Activated CD4-positive, alpha-beta T cell treated with anti-CD3 and anti-CD28 coated beads, Interleukin-2, amount 50 U/mL, for 16 hours (primary cell): ENCODE measurements at regions not wholly inside any gene's neighbourhood (a gene's known extent, or its start where the extent isn't known, plus 50 kb on each side); places are given as distances from the start of the nearest gene placed in this dataset.
A peak's percentile ranks its signal among the peaks of the same experiment; 100 is the strongest.
"Not testable (repeated sequence)": the region's sequence is repeated elsewhere in the genome, so short reads cannot be mapped to it uniquely, and the experiment has no call there.

Source experiments
- DNase-seq: peaks from one replicate; pipeline ENCODE4 v3.0.0-alpha.2; 2020

GRCh38 chr18:60007661-60008060 is 107.9 kb downstream of the PMAIP1 start:
- DNase-seq: no peak

GRCh38 chr18:60003610-60004185 is 103.9 kb downstream of the PMAIP1 start:
- no peak for DNase-seq

DNA sequence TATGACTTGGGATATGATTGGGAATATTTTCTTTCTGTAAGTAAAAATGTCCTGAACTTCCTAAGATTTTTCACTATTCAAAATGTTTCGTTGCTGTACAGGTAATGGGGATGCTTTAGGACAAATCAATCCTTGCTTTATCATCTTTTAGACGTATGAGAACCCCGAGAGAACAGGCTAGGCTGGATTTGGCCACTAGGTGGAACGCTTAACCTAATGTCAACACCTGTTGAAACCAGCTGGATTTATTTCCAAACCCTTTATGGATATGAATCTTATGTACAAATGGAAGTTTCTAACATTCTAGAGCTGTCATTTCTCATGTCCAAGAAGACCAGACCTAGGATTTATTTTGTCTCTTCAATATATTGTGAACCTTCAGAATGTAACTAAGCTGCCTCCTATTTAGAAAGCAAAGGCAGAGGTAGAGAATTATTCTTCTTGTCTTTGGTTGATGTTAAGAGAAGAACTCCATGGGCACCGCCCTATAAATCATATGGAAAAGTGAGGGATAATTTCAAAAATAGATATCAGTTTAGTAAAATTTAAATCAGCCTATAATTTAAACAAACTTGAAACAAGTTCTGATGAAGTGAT is 96.7 kb downstream of the PMAIP1 start:
- DNase-seq: peak; percentile 28

- peak; percentile 8 for DNase-seq
These were observed 94.6 kb downstream of the PMAIP1 start for GRCh38 chr18:59994357-59994756.

DNA sequence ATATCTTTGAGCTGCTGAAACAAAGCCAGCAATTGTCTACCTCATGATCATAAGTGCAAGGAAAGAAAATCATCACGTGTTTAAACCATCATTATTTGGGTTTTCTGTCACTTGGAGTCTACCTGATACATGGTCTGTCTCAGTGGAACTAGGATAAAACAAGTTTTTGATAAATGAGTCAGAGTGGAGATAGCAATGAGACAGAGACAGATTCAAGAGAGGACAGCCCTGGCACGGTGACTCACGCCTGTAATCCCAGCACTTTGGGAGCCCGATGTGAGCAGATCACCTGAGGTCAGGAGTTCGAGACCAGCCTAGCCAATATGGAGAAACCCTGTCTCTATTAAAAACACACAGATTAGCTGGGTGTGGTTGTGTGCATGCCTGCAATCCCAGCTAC is 93.8 kb downstream of the PMAIP1 start:
- no peak for DNase-seq

GRCh38 chr18:59990121-59990823 is 90.5 kb downstream of the PMAIP1 start:
- no peak for DNase-seq

DNA sequence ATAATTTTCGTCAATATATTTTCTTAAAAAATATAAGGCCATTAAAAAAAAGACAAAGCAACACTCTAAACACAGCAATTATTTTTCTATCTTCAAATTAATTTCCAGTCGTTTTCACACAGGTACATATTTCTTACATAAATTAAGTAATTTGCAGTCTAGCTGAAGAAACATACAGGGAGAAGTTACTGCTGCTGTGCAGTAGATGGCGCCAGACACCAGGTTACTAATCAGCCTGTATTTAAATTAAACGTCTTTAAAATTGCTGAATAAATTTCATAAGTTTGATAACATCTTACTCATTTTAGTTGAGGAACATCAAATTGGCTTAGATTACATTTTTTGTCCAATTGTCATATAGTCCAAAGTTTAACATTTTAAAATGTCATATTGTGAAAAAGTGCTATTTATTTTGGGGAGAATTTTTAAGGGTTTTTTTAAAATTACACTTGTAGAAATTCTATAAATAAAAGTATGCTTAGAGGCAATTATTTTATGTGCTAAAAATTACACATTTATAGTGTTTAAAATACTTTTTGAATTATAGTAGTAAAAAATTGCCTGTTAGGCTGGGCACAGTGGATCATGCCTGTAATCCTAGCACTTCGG is 88.4 kb downstream of the PMAIP1 start:
- DNase-seq: peak; percentile 62

DNA sequence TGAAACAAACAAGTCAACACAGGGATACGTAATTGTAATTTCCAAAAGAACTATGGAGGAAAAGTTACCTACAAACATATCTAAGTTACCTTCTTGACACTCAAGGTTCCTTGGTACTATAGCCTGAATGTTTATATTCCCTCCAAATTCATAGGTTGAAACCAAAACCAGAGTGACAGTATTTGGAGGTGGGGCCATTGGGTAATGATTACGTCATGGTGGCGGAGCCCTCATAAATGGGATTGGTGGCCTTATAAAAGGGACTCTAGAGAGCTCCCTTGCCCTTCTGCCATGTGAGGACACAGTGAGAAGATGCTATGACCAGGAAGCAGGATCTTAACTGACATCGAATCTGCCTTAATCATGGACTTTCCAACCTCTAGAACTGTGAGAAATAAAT is 87.3 kb downstream of the PMAIP1 start:
- no peak for DNase-seq

GRCh38 chr18:59986139-59986538 is 86.3 kb downstream of the PMAIP1 start:
- no peak for DNase-seq

DNA sequence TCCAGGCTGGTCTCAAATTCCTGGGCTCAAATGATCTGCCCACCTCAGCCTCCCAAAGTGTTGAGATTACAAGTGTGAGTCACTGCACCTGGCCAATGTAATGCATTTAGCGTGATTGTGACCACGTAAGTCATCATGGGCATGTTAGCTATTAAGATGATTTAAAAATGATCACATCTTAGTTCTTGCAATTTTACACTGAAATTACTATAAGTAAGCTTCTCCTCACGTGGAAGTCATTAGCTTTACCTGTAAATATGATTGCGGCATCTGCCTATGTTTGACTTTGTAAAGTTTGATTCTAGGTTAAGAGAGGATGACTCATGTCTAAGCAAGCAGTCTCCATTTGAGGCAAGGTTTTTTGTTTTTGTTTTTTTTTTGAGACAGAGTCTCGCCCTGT is 85.5 kb downstream of the PMAIP1 start:
- no peak for DNase-seq

DNA sequence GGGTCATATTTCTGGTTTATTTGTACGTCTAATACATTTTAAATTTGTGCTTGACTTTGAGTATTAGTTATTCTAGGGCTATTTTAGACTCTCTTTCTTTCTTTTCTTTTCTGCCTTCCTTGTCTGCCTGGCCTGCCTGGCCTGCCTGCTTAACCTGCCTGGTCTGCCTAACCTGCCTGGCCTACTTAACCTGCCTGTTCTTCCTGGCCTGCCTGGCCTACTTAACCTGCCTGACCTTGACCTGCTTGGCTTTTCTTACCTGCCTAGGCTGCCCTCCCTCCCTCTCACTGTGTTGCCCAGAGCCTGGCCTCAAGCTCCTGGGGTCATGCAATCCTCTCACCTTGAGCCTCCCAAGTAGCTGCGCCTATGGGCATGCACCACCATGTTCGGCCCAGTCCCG is 83.7 kb downstream of the PMAIP1 start:
- DNase-seq: no peak

DNA sequence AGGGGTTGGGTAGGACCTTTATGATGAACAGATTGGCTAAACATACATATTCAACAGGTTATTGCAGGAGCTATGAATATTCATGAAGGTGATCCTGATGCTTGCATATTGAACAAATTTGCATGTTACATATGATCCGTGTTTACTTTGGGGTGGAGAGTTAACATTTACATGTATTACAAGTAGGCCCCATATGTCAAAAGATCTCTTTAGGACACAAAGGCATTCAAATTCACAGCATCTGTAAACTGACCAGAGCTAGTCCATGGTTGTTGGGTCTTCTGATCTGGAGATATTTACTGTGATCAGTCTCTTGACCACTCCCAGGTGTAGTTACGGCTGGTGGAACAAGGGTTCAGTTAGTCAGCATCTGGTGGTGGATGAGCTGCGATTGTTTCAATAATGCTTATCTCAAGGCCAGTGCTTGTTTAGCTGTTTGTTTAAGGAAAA is 80.4 kb downstream of the PMAIP1 start:
- DNase-seq: no peak

DNA sequence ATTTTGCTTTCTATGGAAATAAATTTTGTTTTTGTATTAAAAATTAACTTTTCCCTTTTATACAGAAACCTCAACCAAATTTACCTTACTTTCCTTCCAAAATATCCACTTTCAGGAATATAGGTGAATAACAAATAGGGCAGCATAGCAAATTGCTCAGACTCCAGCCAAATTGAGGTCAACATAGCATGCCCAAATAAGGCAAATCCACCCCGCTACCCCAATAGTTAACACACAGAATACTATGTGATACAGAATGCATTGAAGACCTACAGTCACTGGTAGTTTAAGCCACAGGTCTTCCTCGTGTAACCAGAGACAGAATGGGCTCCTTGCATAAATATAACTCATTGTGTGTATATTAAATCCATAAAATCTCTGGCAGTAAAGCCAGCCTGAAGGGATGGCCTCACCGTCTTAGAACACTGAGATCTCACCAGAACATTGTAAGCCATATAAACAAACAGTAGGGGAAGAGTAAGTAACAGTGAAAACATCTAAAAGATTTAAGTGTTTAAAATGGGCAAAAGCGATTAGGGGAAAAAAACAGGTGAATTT is 72.2 kb downstream of the PMAIP1 start:
- no peak for DNase-seq

- not testable (repeated sequence) for DNase-seq
These were observed 71.3 kb downstream of the PMAIP1 start for GRCh38 chr18:59971144-59971543.

DNA sequence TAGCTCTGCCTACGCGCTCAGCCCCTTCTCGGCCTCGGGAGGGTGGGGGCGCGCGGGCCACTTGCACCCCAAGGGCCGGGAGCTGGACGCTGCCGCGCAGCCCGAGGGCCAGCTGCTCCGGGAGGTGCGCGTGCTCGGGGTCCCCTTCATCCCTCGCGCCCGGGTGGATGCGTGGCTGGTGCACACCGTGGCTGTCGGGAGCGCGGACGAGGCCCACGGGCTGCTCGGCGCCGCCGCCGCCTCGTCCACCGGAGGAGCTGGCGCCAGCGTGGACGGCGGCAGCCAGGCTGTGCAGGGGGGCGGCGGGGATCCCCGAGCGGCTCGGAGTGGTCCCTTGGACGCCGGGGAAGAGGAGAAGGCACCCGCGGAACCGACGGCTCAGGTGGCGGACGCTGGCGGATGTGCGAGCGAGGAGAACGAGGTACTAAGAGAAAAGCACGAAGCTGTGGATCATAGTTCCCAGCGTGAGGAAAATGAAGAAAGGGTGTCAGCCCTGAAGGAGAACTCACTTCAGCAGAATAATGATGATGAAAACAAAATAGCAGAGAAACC is 69.8 kb downstream of the PMAIP1 start:
- not testable (repeated sequence) for DNase-seq

DNA sequence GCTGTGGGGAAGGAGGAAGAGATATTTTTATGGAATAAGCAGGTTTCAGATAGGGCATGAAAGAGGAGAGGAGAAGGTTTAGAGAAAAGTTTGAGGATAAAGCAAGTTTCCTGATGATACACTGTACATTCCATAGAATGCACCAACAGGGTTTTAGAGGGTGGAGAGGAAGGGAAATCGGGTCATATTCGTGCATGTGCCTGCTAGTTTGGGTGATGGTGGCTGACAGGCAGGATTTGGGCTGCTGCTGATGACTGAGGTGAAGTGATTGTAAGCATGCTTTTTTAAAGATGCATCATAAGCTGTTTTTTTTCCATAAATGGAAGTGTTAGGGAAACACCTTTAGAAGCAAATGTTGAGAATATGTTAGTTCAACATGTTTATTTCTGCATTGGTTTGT is 68.8 kb downstream of the PMAIP1 start:
- no peak for DNase-seq

DNA sequence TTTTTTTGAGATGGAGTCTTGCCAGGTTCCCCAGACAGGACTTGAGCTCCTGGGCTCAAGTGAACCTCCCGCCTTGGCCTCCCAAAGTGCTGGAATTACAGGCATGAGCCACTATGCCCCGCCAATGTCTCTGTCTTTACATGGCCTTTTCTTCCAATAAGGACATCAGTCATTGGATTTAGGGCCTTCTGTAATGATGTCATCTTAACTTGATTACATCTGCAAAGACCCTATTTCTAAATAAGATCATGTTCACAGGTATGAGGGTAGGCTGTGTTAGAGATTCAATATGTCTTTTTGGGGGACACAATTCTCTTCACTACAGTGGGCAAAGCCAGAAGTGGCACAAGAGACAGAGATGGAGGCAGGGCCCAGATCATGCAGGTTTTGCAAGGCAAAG is 68.1 kb downstream of the PMAIP1 start:
- no peak for DNase-seq

- no peak for DNase-seq
These were observed 67.1 kb downstream of the PMAIP1 start for GRCh38 chr18:59966913-59967312.

- DNase-seq: no peak
These were observed 63.4 kb downstream of the PMAIP1 start for GRCh38 chr18:59963229-59963628.

- no peak for DNase-seq
These were observed 61.3 kb downstream of the PMAIP1 start for GRCh38 chr18:59961070-59961469.

GRCh38 chr18:59960272-59960671 is 60.5 kb downstream of the PMAIP1 start:
- no peak for DNase-seq

GRCh38 chr18:59959606-59960005 is 59.8 kb downstream of the PMAIP1 start:
- DNase-seq: no peak

- no peak for DNase-seq
These were observed 59.3 kb downstream of the PMAIP1 start for GRCh38 chr18:59959073-59959472.
